CD4-positive, alpha-beta T cell (primary cell): ENCODE measurements at regions not wholly inside any gene's neighbourhood (a gene's known extent, or its start where the extent isn't known, plus 50 kb on each side); places are given as distances from the start of the nearest gene placed in this dataset.
"Not testable (repeated sequence)": the region's sequence is repeated elsewhere in the genome, so short reads cannot be mapped to it uniquely, and the experiment has no call there.

ENCODE experiments used
- ATAC-seq: fragments of 200-7000 bp; cut with Tn5 transposase; one replicate; pipeline ENCODE4 v1.10.0; 2022; ENCODE audit warnings: mild to moderate bottlenecking; ENCODE audit not compliant: poor library complexity
- CTCF ChIA-PET: fragments of 350-600 bp; sonication (Branson Sonifier 250); formaldehyde crosslinking; loops from one replicate; lab custom pipeline; 2021; ENCODE audit warnings: antibody characterized with exemption, inconsistent platforms; lab: Charles Lee
- POLR2A ChIA-PET: fragments of 350-600 bp; sonication (Branson Sonifier 250); formaldehyde crosslinking; loops from one replicate; lab custom pipeline; 2021; ENCODE audit warnings: antibody characterized with exemption, inconsistent platforms; lab: Charles Lee
- DNase-seq, 14 experiments: peaks; one replicate each; pipeline ENCODE4 v3.0.0-alpha.2; 2013 to 2020; ENCODE audit warnings: mixed read lengths in 2 of 14
- H3K27ac ChIP-seq, 2 donors: one replicate each; pipeline versions ENCODE4 v1.5.1 to v1.7.0; 2013; ENCODE audit warnings: low read length in 2 of 2, low read depth in 1 of 2, mild to moderate bottlenecking in 1 of 2
- H3K27me3 ChIP-seq, 2 experiments: 1 replicate in 1 of 2; 2 replicates in 1 of 2; pipeline versions ENCODE4 v1.6.1 to v1.7.0; 2013; ENCODE audit warnings: low read length in 2 of 2, control low read depth in 1 of 2, mild to moderate bottlenecking in 1 of 2, moderate library complexity in 1 of 2; ENCODE audit not compliant: insufficient read depth in 2 of 2, control insufficient read depth in 1 of 2
- H3K36me3 ChIP-seq: one replicate; pipeline ENCODE4 v1.6.1; 2013; ENCODE audit warnings: low read length, control low read depth; ENCODE audit not compliant: insufficient read depth
- H3K4me1 ChIP-seq: one replicate; pipeline ENCODE4 v1.6.1; 2013; ENCODE audit warnings: low read length, control low read depth; ENCODE audit not compliant: insufficient read depth
- H3K4me3 ChIP-seq: one replicate; pipeline ENCODE4 v1.5.1; 2013; ENCODE audit warnings: mild to moderate bottlenecking, low read length, moderate library complexity
- H3K9me3 ChIP-seq, 2 experiments: 1 replicate in 1 of 2; 2 replicates in 1 of 2; pipeline versions ENCODE4 v1.6.1 to v1.7.0; 2013; ENCODE audit warnings: low read length in 2 of 2, mild to moderate bottlenecking in 2 of 2, control low read depth in 1 of 2, moderate library complexity in 1 of 2; ENCODE audit not compliant: control insufficient read depth in 1 of 2, insufficient read depth in 1 of 2
- H3K27ac Mint-ChIP-seq: one replicate; pipeline ENCODE4 v1.8.0; 2020; ENCODE audit warnings: mixed read lengths
- H3K27me3 Mint-ChIP-seq: one replicate; pipeline ENCODE4 v1.8.0; 2021; ENCODE audit warnings: mixed read lengths
- H3K36me3 Mint-ChIP-seq: one replicate; pipeline ENCODE4 v1.8.0; 2021; ENCODE audit warnings: low read depth, mixed read lengths
- H3K4me1 Mint-ChIP-seq: one replicate; pipeline ENCODE4 v1.8.0; 2021; ENCODE audit warnings: low read depth, mixed read lengths
- H3K4me3 Mint-ChIP-seq: one replicate; pipeline ENCODE4 v1.8.0; 2020; ENCODE audit warnings: mild to moderate bottlenecking, mixed read lengths
- H3K9me3 Mint-ChIP-seq: one replicate; pipeline ENCODE4 v1.8.0; 2020; ENCODE audit warnings: mixed read lengths
- CTCF ChIP-seq: fragments of 200-600 bp; IDR thresholded peaks from one replicate; pipeline ENCODE4 v1.8.0; 2022; ENCODE audit warnings: antibody characterized with exemption, mild to moderate bottlenecking
- intact Hi-C, 2 experiments: fragments of 100-400 bp; cut with DNase I in 1 of 2; cut with micrococcal nuclease in 1 of 2; formaldehyde crosslinking; loops; one replicate each; pipeline versions ENCODE4 v1.15.1 to v1.9.0; 2023 to 2025; cut with DNase I, micrococcal nuclease

GRCh38 chr1:194361374-194362131 is 1175.1 kb upstream of the B3GALT2 start:
- ATAC-seq (no peak), DNase-seq (no peak)
- POLR2A ChIA-PET: no interaction called here
- Histone ChIP-seq H3K9me3 (peaks cover 0 to 11% of the 10 kb centered on the region in 2 experiments), H3K36me3 (no peaks in the 10 kb centered on the region), H3K4me1 (no peaks in the 10 kb centered on the region), H3K4me3 (no peak overlapping the region), H3K27me3 (no peaks in the 10 kb centered on the region), H3K27ac (no peak overlapping the region)
- Mint-ChIP-seq H3K4me3 (no peak overlapping the region), H3K36me3 (no peaks in the 10 kb centered on the region), H3K27me3 (no peaks in the 10 kb centered on the region), H3K9me3 (no peaks in the 10 kb centered on the region), H3K27ac (no peak overlapping the region), H3K4me1 (no peaks in the 10 kb centered on the region)
- CTCF ChIA-PET: no interaction called here
- intact Hi-C loops: no loop called here
- TF ChIP-seq CTCF: no peak

GRCh38 chr1:194358208-194358581 is 1171.8 kb upstream of the B3GALT2 start:
- H3K36me3 ChIP-seq: no peaks in the 10 kb centered on the region
- no peaks in the 10 kb centered on the region for H3K9me3 Mint-ChIP-seq
- intact Hi-C loops: no loop called here
- H3K4me3 ChIP-seq: no peak overlapping the region
- no peaks in the 10 kb centered on the region for H3K4me1 Mint-ChIP-seq
- POLR2A ChIA-PET: no interaction called here
- H3K27me3 ChIP-seq: no peaks in the 10 kb centered on the region
- no peaks in the 10 kb centered on the region for H3K27me3 Mint-ChIP-seq
- CTCF ChIA-PET: no interaction called here
- DNase-seq (no peak), ATAC-seq (no peak)
- no peak overlapping the region for H3K27ac ChIP-seq
- H3K4me3 Mint-ChIP-seq: no peak overlapping the region
- H3K4me1 ChIP-seq: no peaks in the 10 kb centered on the region
- H3K27ac Mint-ChIP-seq: no peak overlapping the region
- TF ChIP-seq CTCF: no peak
- H3K9me3 ChIP-seq: peaks cover 0 to 11% of the 10 kb centered on the region in 2 experiments
- H3K36me3 Mint-ChIP-seq: no peaks in the 10 kb centered on the region

- H3K27ac Mint-ChIP-seq, POLR2A ChIA-PET, H3K27ac ChIP-seq, H3K4me3 Mint-ChIP-seq, H3K4me3 ChIP-seq, ATAC-seq, H3K36me3 ChIP-seq, H3K27me3 Mint-ChIP-seq, CTCF ChIA-PET, H3K36me3 Mint-ChIP-seq, H3K9me3 Mint-ChIP-seq, intact Hi-C loops, H3K27me3 ChIP-seq, H3K4me1 ChIP-seq, DNase-seq, H3K4me1 Mint-ChIP-seq: not testable (repeated sequence)
- H3K9me3 ChIP-seq: peaks cover 0 to 11% of the 10 kb centered on the region in 2 experiments
Measured at GRCh38 chr1:194357573-194358207, 1171.3 kb upstream of the B3GALT2 start.
